Hepatocyte (in vitro differentiated cells): ENCODE measurements at regions not wholly inside any gene's neighbourhood (a gene's known extent, or its start where the extent isn't known, plus 50 kb on each side); places are given as distances from the start of the nearest gene placed in this dataset.

Experiments used
- EZH2 ChIP-seq: fragments of 200-600 bp; sonication (generic); IDR thresholded peaks from 2 replicates; pipeline ENCODE4 v1.6.1; 2016; ENCODE audit warnings: antibody characterized with exemption, mild to moderate bottlenecking, borderline replicate concordance
- TF ChIP-seq, protein P1 (sequence below): fragments of 200-600 bp; sonication (generic); IDR thresholded peaks from 2 replicates; pipeline ENCODE4 v1.5.1; 2016; ENCODE audit warnings: antibody characterized with exemption, mild to moderate bottlenecking; ENCODE audit not compliant: poor library complexity

DNA sequence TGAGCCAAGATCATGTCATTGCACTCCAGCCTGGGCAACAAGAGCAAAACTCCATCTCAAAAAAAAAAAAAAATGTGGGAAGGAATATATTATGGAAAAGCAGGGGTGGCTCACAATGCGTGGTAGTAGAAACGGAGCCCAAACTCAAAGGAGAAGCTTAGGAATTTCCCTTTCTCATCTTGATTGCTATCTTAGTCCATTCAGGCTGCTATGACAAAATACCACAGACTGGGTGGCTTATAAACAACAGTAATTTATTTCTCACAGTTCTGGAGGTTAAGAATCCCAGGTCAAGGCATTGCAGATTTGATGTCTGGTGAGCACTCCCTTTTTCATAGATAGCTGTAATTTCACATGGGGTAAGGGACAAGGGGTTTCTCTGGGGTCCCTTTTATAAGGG is 153.8 kb upstream of the KRR1 start:
- TF ChIP-seq, protein P1, sequence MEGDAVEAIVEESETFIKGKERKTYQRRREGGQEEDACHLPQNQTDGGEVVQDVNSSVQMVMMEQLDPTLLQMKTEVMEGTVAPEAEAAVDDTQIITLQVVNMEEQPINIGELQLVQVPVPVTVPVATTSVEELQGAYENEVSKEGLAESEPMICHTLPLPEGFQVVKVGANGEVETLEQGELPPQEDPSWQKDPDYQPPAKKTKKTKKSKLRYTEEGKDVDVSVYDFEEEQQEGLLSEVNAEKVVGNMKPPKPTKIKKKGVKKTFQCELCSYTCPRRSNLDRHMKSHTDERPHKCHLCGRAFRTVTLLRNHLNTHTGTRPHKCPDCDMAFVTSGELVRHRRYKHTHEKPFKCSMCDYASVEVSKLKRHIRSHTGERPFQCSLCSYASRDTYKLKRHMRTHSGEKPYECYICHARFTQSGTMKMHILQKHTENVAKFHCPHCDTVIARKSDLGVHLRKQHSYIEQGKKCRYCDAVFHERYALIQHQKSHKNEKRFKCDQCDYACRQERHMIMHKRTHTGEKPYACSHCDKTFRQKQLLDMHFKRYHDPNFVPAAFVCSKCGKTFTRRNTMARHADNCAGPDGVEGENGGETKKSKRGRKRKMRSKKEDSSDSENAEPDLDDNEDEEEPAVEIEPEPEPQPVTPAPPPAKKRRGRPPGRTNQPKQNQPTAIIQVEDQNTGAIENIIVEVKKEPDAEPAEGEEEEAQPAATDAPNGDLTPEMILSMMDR: no peak
- no peak for TF ChIP-seq EZH2
